HG02938 (cell line): ENCODE measurements at regions not wholly inside any gene's neighbourhood (a gene's known extent, or its start where the extent isn't known, plus 50 kb on each side); places are given as distances from the start of the nearest gene placed in this dataset.

Source experiments
- ATAC-seq: cut with Tn5 transposase; IDR thresholded peaks from one replicate; pipeline ENCODE4 v1.9.1; 2021; ENCODE audit warnings: mild to moderate bottlenecking, moderate library complexity; ENCODE audit not compliant: unreplicated experiment

GRCh38 chr6:15849395-15849794, 186.6 kb upstream of the DTNBP1 start:
- no peak for ATAC-seq

- no peak for ATAC-seq
Observed at GRCh38 chr6:15845492-15845891, 182.7 kb upstream of the DTNBP1 start.

GRCh38 chr6:15843764-15844163, 180.9 kb upstream of the DTNBP1 start:
- no peak for ATAC-seq

GRCh38 chr6:15843226-15843625, 180.4 kb upstream of the DTNBP1 start:
- no peak for ATAC-seq

- ATAC-seq: no peak
Observed at GRCh38 chr6:15842727-15843117, 179.9 kb upstream of the DTNBP1 start.

- no peak for ATAC-seq
Observed at GRCh38 chr6:15841937-15842726, 179.3 kb upstream of the DTNBP1 start.

GRCh38 chr6:15839969-15840541, 177.2 kb upstream of the DTNBP1 start:
- ATAC-seq: no peak

GRCh38 chr6:15837205-15837604, 174.4 kb upstream of the DTNBP1 start:
- ATAC-seq: no peak

- ATAC-seq: no peak
Observed at GRCh38 chr6:15832841-15833240, 170.0 kb upstream of the DTNBP1 start.

- ATAC-seq: no peak
Observed at GRCh38 chr6:15829156-15829555, 166.3 kb upstream of the DTNBP1 start.

GRCh38 chr6:15827496-15828255, 164.8 kb upstream of the DTNBP1 start:
- no peak for ATAC-seq

- no peak for ATAC-seq
Observed at GRCh38 chr6:15826814-15827318, 164.0 kb upstream of the DTNBP1 start.

- no peak for ATAC-seq
Observed at GRCh38 chr6:15825332-15825930, 162.6 kb upstream of the DTNBP1 start.

GRCh38 chr6:15824811-15825210, 162.0 kb upstream of the DTNBP1 start:
- ATAC-seq: no peak

GRCh38 chr6:15823838-15824414, 161.1 kb upstream of the DTNBP1 start:
- ATAC-seq: no peak

GRCh38 chr6:15822835-15823234, 160.0 kb upstream of the DTNBP1 start:
- no peak for ATAC-seq

GRCh38 chr6:15819841-15820240, 157.0 kb upstream of the DTNBP1 start:
- no peak for ATAC-seq

- no peak for ATAC-seq
Observed at GRCh38 chr6:15819226-15819625, 156.4 kb upstream of the DTNBP1 start.

- ATAC-seq: no peak
Observed at GRCh38 chr6:15818491-15818890, 155.7 kb upstream of the DTNBP1 start.

GRCh38 chr6:15818044-15818443, 155.2 kb upstream of the DTNBP1 start:
- ATAC-seq: no peak

GRCh38 chr6:15817100-15817499, 154.3 kb upstream of the DTNBP1 start:
- ATAC-seq: no peak
